ENCODE measurements at regions not wholly inside any gene's neighbourhood (a gene's known extent, or its start where the extent isn't known, plus 50 kb on each side); places are given as distances from the start of the nearest gene placed in this dataset.

DNA sequence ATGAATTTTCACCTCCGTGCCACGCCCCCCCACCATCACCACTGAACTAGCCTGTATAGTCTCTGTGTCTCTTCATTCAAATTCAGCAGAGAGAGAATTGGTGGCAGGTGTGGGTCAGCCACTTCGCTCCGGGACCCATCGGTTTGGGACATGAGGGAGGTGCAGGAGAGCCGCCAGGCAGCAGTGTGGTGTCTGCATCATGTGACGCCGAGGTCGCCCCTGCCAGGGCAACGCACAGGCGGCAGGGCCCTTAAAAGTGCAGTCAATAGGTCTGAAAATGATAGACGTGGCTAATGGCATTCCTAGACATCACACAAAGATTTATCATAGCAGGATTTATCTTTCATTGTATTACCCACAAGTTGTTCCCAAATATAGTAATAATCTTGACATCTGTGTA is 100.6 kb upstream of the RNF32 start:
- ChIA-PET CTCF (no interaction called here), POLR2A (no interaction called here)
- Histone ChIP-seq H3K4me2 (ENCODE audit: insufficient read depth, low read length) (no peak overlapping the region), H2AFZ (ENCODE audit: low read depth, low read length) (no peak overlapping the region), H3K36me3 (ENCODE audit: control insufficient read depth in 2 of 2, extremely low read depth in 1 of 2, insufficient read depth in 2 of 2, low read length in 2 of 2) (no peaks in the 10 kb centered on the region), H3K79me2 (ENCODE audit: control insufficient read depth, insufficient read depth, low read length) (no peaks in the 10 kb centered on the region), H3K4me3 (replicated peaks in 1 of 3; ENCODE audit: insufficient read depth in 1 of 3, low read depth in 1 of 3, low read length in 3 of 3) (no peak overlapping the region), H3K9me3 (replicated peaks; ENCODE audit: control insufficient read depth, insufficient read depth, low read length) (no peaks in the 10 kb centered on the region), H3K27me3 (ENCODE audit: control insufficient read depth in 2 of 2, insufficient read depth in 2 of 2, low read length in 2 of 2) (no peaks in the 10 kb centered on the region), H3K9ac (replicated peaks; ENCODE audit: extremely low read depth, insufficient read depth, low read length) (no peak overlapping the region), H3K4me1 (ENCODE audit: control insufficient read depth, extremely low read depth, insufficient read depth, low read length) (no peaks in the 10 kb centered on the region), H3K27ac (ENCODE audit: insufficient read depth, low read depth, low read length) (no peak overlapping the region), H3K9me1 (replicated peaks; ENCODE audit: control insufficient read depth, extremely low read depth, insufficient read depth, low read length) (no peaks in the 10 kb centered on the region), H4K20me1 (replicated peaks; ENCODE audit: control insufficient read depth, extremely low read depth, insufficient read depth, low read length) (no peaks in the 10 kb centered on the region)
- BruUV-seq (replicated peaks) = no TSS peak
- dilution Hi-C loops (cut with MboI; ENCODE audit: extremely low pct_ligation_motif_present, low sequenced_read_pairs) (no loop called here), intact Hi-C loops (cut with micrococcal nuclease) (no loop called here)
- TF ChIP-seq POLR2AphosphoS5 (IDR thresholded peaks at IDR 0.05; ENCODE audit: insufficient read depth, low read depth, low read length) (no peak), CTCF (IDR thresholded peaks at IDR 0.05; ENCODE audit: extremely low read depth in 1 of 2, insufficient read depth in 1 of 2, low read depth in 1 of 2, low read length in 2 of 2) (no peak), JUN (IDR thresholded peaks at IDR 0.05; ENCODE audit: borderline replicate concordance, insufficient read depth, insufficient read length, low read depth) (no peak), POLR2A (IDR thresholded peaks at IDR 0.05; ENCODE audit: low read depth, low read length) (no peak)
- TF ChIP-seq, protein P1, sequence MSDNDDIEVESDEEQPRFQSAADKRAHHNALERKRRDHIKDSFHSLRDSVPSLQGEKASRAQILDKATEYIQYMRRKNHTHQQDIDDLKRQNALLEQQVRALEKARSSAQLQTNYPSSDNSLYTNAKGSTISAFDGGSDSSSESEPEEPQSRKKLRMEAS (IDR thresholded peaks at IDR 0.05; ENCODE audit: insufficient read depth, insufficient read length) = no peak
- DNase-seq (ENCODE audit: low read depth, low spot score) = no peak
- FAIRE-seq = no peak

GRCh38 chr7:156537006-156537405 is 103.6 kb upstream of the RNF32 start:
- no peak overlapping the region for H2AFZ ChIP-seq (ENCODE audit: low read depth, low read length)
- FAIRE-seq (no peak), DNase-seq (ENCODE audit: low read depth, low spot score) (no peak)
- no peak overlapping the region for H3K4me2 ChIP-seq (ENCODE audit: insufficient read depth, low read length)
- BruUV-seq (replicated peaks) = no TSS peak
- dilution Hi-C loops (cut with MboI; ENCODE audit: extremely low pct_ligation_motif_present, low sequenced_read_pairs) (no loop called here), intact Hi-C loops (cut with micrococcal nuclease) (no loop called here)
- H3K79me2 ChIP-seq (ENCODE audit: control insufficient read depth, insufficient read depth, low read length) = no peaks in the 10 kb centered on the region
- H3K4me1 ChIP-seq (ENCODE audit: control insufficient read depth, extremely low read depth, insufficient read depth, low read length) = no peaks in the 10 kb centered on the region
- H3K36me3 ChIP-seq (ENCODE audit: control insufficient read depth in 2 of 2, extremely low read depth in 1 of 2, insufficient read depth in 2 of 2, low read length in 2 of 2) = no peaks in the 10 kb centered on the region
- H3K27me3 ChIP-seq (ENCODE audit: control insufficient read depth in 2 of 2, insufficient read depth in 2 of 2, low read length in 2 of 2) = no peaks in the 10 kb centered on the region
- H3K9ac ChIP-seq (replicated peaks; ENCODE audit: extremely low read depth, insufficient read depth, low read length) = no peak overlapping the region
- no peaks in the 10 kb centered on the region for H3K9me3 ChIP-seq (replicated peaks; ENCODE audit: control insufficient read depth, insufficient read depth, low read length)
- no peaks in the 10 kb centered on the region for H4K20me1 ChIP-seq (replicated peaks; ENCODE audit: control insufficient read depth, extremely low read depth, insufficient read depth, low read length)
- CTCF ChIA-PET = no interaction called here
- H3K4me3 ChIP-seq (replicated peaks in 1 of 3; ENCODE audit: insufficient read depth in 1 of 3, low read depth in 1 of 3, low read length in 3 of 3) = no peak overlapping the region
- TF ChIP-seq POLR2A (IDR thresholded peaks at IDR 0.05; ENCODE audit: low read depth, low read length) (no peak), EZH2 (IDR thresholded peaks at IDR 0.05; ENCODE audit: borderline replicate concordance, low read depth, low read length, severe bottlenecking) (no peak)
- no peak overlapping the region for H3K27ac ChIP-seq (ENCODE audit: insufficient read depth, low read depth, low read length)
- POLR2A ChIA-PET = no interaction called here
- no peaks in the 10 kb centered on the region for H3K9me1 ChIP-seq (replicated peaks; ENCODE audit: control insufficient read depth, extremely low read depth, insufficient read depth, low read length)
